Activated T-helper 1 cell treated with anti-CD3 and anti-CD28 coated beads, Interleukin-12 subunit alpha, Interleukin-12 subunit beta, Interleukin-2, Interleukin-4 antibody, amounts not matched to agents 30 ng/mL and 10 ng/mL and 1 ng/mL, durations not matched to agents 14 hours and 24 hours and 36 hours (primary cell): ENCODE measurements at regions not wholly inside any gene's neighbourhood (a gene's known extent, or its start where the extent isn't known, plus 50 kb on each side); places are given as distances from the start of the nearest gene placed in this dataset.
A peak's percentile ranks its signal among the peaks of the same experiment; 100 is the strongest.
"Not testable (repeated sequence)": the region's sequence is repeated elsewhere in the genome, so short reads cannot be mapped to it uniquely, and the experiment has no call there.

Experiments
- DNase-seq: peaks from one replicate; pipeline ENCODE4 v3.0.0; 2021; ENCODE audit warnings: low spot score
- H3K27ac Mint-ChIP-seq: one replicate; pipeline ENCODE4 v1.8.0; 2021; ENCODE audit warnings: mild to moderate bottlenecking, mixed read lengths
- H3K27me3 Mint-ChIP-seq: one replicate; pipeline ENCODE4 v1.8.0; 2022; ENCODE audit warnings: mild to moderate bottlenecking, moderate library complexity, mixed read lengths; ENCODE audit not compliant: insufficient read depth
- H3K36me3 Mint-ChIP-seq: one replicate; pipeline ENCODE4 v1.8.0; 2021; ENCODE audit warnings: low read depth, mixed read lengths
- H3K4me1 Mint-ChIP-seq: one replicate; pipeline ENCODE4 v1.8.0; 2021; ENCODE audit warnings: low read depth, mixed read lengths
- H3K4me3 Mint-ChIP-seq: one replicate; pipeline ENCODE4 v1.8.0; 2021; ENCODE audit warnings: mild to moderate bottlenecking, moderate library complexity, mixed read lengths
- H3K9me3 Mint-ChIP-seq: one replicate; pipeline ENCODE4 v1.8.0; 2021; ENCODE audit warnings: mixed read lengths
- intact Hi-C: fragments of 100-400 bp; cut with micrococcal nuclease; formaldehyde crosslinking; loops from one replicate; pipeline ENCODE4 v1.15.1; 2024

DNA sequence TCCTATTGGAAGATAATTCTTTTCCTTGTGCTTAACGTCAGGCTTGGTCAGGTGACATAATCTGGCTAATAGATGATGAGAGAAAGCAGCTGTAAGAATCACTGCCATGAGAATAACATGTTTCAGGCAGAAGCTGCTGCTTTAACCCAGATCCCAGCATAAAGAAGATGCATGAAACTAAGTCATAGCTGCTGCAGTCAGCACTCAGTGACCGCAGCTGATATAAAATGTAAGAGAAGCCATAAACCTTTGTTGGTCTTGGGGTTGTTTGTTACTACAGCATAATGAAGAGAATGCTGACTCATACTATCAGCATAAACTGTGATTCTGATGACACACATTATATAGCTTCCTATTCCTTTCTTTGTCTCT lies 274.3 kb upstream of the TRIB2 start:
- intact Hi-C loops, result no loop called here
- DNase-seq, result no peak
- no peaks in the 10 kb centered on the region for H3K27me3 Mint-ChIP-seq
- no peak overlapping the region for H3K4me3 Mint-ChIP-seq
- H3K4me1 Mint-ChIP-seq, result peaks cover 18% of the 10 kb centered on the region
- H3K36me3 Mint-ChIP-seq, result peaks cover 6% of the 10 kb centered on the region
- no peak overlapping the region for H3K27ac Mint-ChIP-seq
- peaks cover 6% of the 10 kb centered on the region for H3K9me3 Mint-ChIP-seq

DNA sequence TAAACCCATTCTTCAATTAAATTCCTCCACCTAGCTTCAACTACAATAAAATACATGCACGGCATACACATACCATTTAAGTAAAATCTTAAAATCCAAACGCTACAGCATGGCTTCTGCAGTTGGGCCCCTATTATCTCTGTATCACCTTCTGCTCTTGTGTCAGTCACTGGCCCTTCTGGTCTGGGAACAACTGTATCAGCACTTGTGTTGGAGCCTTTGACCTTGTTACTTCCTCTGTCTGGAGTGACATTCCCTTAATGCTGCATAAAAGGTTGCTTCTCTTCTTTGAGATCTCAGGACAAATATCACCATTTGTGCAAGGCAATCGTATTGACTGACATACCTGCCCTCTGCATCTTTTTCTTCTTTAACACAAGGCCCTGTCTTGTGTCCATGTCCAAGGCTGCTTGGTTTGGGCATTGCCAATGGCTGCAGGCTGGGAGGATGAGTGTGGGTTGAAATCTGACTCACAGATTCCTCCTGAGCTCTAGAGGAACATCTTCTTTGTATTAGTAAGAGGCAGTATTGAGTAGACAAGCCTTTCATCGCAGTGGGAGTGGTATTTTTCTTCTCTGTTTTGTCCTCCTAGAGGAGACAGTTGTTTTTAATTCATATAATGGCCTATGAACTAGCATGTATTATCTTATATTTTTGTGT lies 267.8 kb upstream of the TRIB2 start:
- Mint-ChIP-seq H3K9me3 (no peaks in the 10 kb centered on the region), H3K4me3 (no peak overlapping the region), H3K36me3 (peaks cover 1% of the 10 kb centered on the region), H3K27me3 (no peaks in the 10 kb centered on the region), H3K27ac (no peak overlapping the region), H3K4me1 (peaks cover 37% of the 10 kb centered on the region)
- no peak for DNase-seq
- intact Hi-C loops, result no loop called here

DNA sequence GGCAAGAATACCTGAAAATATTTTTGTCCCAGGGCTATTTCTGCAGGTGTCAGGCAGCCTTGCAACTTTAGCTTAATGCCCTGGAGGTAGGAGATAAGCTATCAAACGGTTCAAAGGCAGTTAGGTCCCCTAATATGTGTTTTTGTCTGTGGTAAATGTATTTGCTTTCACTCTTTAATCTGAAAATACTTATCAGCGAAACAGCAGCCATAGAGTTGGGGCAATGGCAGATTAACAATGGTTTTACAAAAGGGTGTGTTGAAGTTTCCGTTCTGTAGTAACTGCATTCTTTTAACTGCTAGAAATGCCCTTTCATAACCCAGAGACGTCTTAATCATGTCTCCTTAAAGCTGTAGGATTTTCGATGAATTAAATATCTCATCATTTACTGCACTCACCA lies 265.0 kb upstream of the TRIB2 start:
- Mint-ChIP-seq H3K4me3 (peak overlapping the region; percentile 47), H3K36me3 (peaks cover under 1% of the 10 kb centered on the region), H3K27me3 (no peaks in the 10 kb centered on the region), H3K27ac (no peak overlapping the region), H3K9me3 (no peaks in the 10 kb centered on the region), H3K4me1 (peaks cover 43% of the 10 kb centered on the region)
- intact Hi-C loops, result loop anchor here (1.0 to 10.0 kb wide), 2 partner anchors 105 to 553 kb away; no protein-coding TSS in a partner anchor
- no peak for DNase-seq

DNA sequence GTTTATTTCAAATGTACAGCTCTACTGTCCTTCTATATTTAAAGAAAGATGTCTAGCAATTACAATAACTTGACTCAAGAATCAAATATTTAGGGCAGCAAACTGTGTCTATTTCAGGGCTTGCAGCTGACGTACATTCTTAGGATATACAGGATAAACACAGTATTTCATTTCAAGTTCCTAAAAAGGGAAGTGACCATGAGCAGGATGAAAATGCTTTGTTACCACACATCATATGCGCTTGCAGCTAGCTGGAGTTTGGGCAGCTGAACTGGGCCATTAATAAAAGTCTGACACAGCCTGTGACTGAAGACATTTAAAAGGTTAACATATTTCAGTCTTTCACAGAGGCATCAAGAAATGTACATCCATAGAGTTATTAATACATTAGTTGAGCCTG lies 264.6 kb upstream of the TRIB2 start:
- intact Hi-C loops, result loop anchor here (1.0 to 10.0 kb wide), 2 partner anchors 104 to 553 kb away; no protein-coding TSS in a partner anchor

DNA sequence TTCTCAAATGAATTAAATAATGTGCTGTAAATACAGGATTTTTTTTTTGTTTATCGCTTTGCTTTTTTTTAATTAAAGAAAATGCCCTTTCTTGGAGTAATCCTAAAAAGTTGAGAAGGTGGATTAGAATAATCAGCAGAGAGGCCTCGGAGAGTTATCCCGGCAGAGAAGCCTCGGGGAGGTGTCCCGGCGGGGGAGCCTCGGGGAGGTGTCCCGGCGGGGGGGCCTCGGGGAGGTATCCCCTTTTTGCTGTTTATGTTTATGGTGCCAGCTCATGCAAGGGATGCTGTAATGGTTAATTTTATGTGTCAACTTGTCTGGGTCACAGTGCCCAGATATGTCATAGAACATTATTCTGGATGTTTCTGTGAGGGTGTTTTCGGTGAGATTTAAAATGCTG lies 263.0 kb upstream of the TRIB2 start:
- intact Hi-C loops, result loop anchor here (10.0 kb wide), 1 partner anchor 551 kb away; no protein-coding TSS in a partner anchor
- Mint-ChIP-seq H3K4me3 (no peak overlapping the region), H3K27ac (no peak overlapping the region), H3K36me3 (no peaks in the 10 kb centered on the region), H3K4me1 (peaks cover 53% of the 10 kb centered on the region), H3K27me3 (no peaks in the 10 kb centered on the region), H3K9me3 (no peaks in the 10 kb centered on the region)
- DNase-seq, result no peak

More for the DNA sequence above, 264.6 kb upstream of the TRIB2 start:
- Mint-ChIP-seq H3K27me3 (no peaks in the 10 kb centered on the region), H3K27ac (no peak overlapping the region), H3K36me3 (no peaks in the 10 kb centered on the region), H3K4me3 (peak overlapping the region; percentile 47), H3K4me1 (peaks cover 47% of the 10 kb centered on the region), H3K9me3 (no peaks in the 10 kb centered on the region)
- DNase-seq, result no peak

DNA sequence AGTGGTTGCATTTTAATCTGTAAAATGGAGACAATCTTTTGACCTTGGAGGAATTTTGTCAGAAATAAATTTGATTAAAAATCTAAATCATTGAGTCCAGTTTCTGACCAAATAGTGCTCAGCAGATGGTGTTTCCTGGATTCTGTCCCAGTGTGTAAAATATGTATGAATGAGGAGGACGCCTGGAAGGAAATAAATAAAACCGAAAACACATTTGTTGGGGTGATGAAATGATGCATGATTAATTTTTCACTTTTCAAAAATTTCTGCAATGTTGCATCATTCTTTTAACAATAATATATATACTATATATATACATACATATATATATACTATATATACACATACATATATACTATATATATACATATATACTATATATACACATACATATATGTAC lies 261.1 kb upstream of the TRIB2 start:
- DNase-seq, result no peak
- no peaks in the 10 kb centered on the region for H3K27me3 Mint-ChIP-seq
- peaks cover 36% of the 10 kb centered on the region for H3K4me1 Mint-ChIP-seq
- no peak overlapping the region for H3K4me3 Mint-ChIP-seq
- no peaks in the 10 kb centered on the region for H3K9me3 Mint-ChIP-seq
- H3K27ac Mint-ChIP-seq, result no peak overlapping the region
- intact Hi-C loops, result loop anchor here (1.0 to 10.0 kb wide), 5 partner anchors 46 to 549 kb away; partner anchors contain the start of gene TRIB2
- H3K36me3 Mint-ChIP-seq, result peaks cover 3% of the 10 kb centered on the region

DNA sequence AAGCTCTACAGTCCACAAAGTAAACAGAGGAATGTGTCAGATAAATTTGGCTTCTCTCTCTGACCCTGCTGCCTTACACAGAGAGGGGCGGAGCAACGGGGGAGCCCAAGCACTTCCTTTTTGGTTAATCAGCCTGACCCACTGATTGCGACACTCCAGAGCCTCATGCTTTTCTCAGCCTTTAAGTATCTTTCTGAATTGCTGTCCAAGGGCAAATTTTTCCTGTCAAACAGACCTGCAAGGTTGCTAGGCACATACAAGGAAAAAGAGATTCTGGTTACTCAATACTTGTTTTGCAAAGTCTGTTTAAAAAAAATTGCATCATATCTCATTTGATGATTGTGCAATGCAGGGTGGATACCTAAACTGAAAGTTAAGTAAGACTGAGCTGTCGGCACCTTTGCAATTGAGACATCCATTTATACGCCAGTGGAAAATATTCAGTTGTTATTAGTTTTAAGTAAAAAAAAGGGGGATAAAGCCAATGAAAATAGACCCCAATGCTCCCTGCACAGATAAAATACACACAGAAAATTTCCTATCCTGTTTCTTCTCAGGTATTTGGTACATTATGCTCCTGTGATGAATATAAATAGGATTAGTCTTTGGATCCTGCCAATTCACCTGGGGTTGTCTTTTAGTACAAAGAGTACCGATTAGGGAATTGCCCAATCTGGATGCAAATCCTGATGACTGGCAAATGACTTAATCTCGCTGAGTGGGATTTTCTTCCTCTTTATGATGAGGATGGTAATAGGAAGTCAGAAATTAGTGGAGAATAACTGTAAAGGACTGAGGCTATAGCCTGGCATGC lies 260.2 kb upstream of the TRIB2 start:
- peak; percentile 40 for DNase-seq
- peaks cover 33% of the 10 kb centered on the region for H3K4me1 Mint-ChIP-seq
- intact Hi-C loops, result loop anchor here (1.0 to 10.0 kb wide), 5 partner anchors 45 to 548 kb away; partner anchors contain the start of gene TRIB2
- H3K9me3 Mint-ChIP-seq, result peaks cover 7% of the 10 kb centered on the region
- peaks cover 4% of the 10 kb centered on the region for H3K36me3 Mint-ChIP-seq
- no peaks in the 10 kb centered on the region for H3K27me3 Mint-ChIP-seq
- peak overlapping the region; percentile 66 for H3K4me3 Mint-ChIP-seq
- peak overlapping the region; percentile 83 for H3K27ac Mint-ChIP-seq

DNA sequence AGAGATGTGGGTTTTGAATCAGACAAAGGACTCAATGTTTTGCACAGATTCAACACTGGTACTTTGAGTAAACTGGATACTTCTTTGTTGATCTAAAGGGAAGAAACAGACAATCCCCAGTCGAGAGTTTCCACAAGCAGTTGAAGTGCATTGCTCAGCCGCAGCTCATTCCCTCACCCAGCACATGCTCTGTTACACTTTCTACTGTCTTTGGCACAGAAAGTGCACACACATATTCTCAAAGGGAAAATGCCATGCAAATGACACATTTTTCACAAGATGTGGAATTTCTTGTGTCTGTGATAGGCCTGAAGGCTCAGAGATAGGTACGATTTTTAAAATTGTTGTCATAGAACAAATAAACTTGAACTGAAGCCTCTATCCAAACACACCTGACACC lies 258.9 kb upstream of the TRIB2 start:
- Mint-ChIP-seq H3K4me3 (no peak overlapping the region), H3K27ac (no peak overlapping the region), H3K36me3 (peaks cover 5% of the 10 kb centered on the region), H3K4me1 (peaks cover 20% of the 10 kb centered on the region), H3K27me3 (no peaks in the 10 kb centered on the region), H3K9me3 (peaks cover 11% of the 10 kb centered on the region)
- intact Hi-C loops, result loop anchor here (2.0 to 10.0 kb wide), 3 partner anchors 97 to 547 kb away; partner anchors contain the start of gene TRIB2
- no peak for DNase-seq

DNA sequence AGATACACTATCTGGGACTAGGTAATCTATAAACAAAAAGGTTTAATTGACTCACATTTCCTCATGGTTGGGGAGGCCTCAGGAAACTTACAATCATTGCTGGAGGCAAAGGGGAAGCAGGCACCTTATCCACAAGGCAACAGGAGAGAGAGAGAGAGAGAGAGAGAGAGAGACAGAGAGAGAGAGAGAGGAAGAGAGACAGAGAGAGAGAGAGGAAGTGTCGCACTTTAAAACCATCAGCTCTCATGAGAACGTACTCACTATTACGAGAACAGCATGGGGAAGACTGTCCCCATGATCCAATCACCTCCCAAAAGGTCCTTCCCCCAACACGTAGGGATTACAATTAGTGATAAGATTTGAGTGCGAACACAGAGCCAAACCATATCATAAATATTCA lies 253.5 kb upstream of the TRIB2 start:
- Mint-ChIP-seq H3K4me1 (no peaks in the 10 kb centered on the region), H3K27me3 (peaks cover 3% of the 10 kb centered on the region), H3K9me3 (peaks cover 11% of the 10 kb centered on the region), H3K36me3 (peaks cover 7% of the 10 kb centered on the region), H3K4me3 (no peak overlapping the region), H3K27ac (no peak overlapping the region)
- intact Hi-C loops, result no loop called here
- DNase-seq, result no peak

DNA sequence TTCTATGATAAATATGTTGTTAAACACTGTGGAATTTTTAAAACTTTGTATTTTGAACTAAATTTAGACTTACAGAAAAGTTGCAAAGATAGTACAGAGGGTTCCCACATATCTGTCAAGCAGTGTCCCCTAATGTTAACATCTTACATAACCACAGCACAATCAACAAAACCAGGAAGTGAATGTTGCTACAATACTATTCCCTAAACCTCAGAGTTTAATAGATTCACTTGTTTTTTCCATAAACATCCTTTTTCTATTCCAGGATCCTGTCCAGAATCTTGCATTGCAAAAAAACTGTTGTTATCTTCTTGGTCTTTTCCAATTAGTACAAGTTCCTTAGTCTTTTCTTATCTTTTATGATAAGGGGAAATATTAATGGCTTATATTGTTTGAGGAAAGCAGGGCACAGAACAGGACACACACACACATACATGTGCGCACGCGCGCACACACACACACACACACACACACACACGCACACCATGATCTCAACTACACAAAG lies 251.1 kb upstream of the TRIB2 start:
- H3K4me1 Mint-ChIP-seq, result no peaks in the 10 kb centered on the region
- peaks cover 3% of the 10 kb centered on the region for H3K27me3 Mint-ChIP-seq
- no peak for DNase-seq
- H3K27ac Mint-ChIP-seq, result no peak overlapping the region
- H3K9me3 Mint-ChIP-seq, result peaks cover 11% of the 10 kb centered on the region
- H3K36me3 Mint-ChIP-seq, result peaks cover 4% of the 10 kb centered on the region
- H3K4me3 Mint-ChIP-seq, result no peak overlapping the region
- intact Hi-C loops, result no loop called here

DNA sequence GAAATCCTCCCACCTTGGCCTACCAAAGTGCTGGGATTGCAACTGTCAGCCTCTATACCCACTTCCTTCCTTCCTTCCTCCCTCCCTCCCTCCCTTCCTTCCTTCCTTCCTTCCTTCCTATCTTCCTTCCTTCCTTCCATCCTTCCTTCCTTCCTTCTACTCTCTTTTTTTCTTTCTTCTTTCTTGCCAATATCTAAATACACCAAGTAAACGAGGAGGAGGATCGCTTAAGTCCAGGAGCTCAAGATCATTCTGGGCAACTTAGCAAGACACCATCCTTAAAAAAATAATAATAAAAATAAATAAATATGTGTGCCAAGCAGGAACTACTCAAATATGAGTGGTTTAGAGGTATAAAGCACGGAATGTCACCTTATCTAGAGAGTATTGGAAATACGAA lies 249.4 kb upstream of the TRIB2 start:
- intact Hi-C loops, result no loop called here
- H3K27ac Mint-ChIP-seq, result no peak overlapping the region
- peaks cover 3% of the 10 kb centered on the region for H3K36me3 Mint-ChIP-seq
- H3K27me3 Mint-ChIP-seq, result peaks cover 3% of the 10 kb centered on the region
- H3K9me3 Mint-ChIP-seq, result peaks cover 5% of the 10 kb centered on the region
- no peak for DNase-seq
- H3K4me3 Mint-ChIP-seq, result no peak overlapping the region
- no peaks in the 10 kb centered on the region for H3K4me1 Mint-ChIP-seq

DNA sequence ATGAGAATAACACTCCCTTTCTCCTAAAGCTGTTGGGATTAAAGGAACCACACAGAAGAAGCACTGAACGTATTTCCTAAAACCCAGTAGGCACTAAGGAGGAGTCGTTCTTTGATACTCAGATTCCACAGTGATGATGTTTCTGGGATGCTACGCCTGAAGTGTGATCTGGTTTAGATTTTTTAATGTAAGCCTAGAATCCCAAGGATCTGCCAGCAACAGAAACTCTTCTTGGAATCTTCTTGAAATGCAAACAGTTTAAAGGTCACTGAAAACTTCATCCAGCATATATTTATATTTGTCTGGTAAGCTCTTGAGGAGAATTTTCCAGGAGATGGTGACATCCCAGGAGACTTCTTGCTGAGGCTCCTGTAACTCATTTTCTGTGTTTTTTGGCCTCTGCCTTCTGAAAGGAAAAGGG lies 247.6 kb upstream of the TRIB2 start:
- H3K4me3 Mint-ChIP-seq, result no peak overlapping the region

DNA sequence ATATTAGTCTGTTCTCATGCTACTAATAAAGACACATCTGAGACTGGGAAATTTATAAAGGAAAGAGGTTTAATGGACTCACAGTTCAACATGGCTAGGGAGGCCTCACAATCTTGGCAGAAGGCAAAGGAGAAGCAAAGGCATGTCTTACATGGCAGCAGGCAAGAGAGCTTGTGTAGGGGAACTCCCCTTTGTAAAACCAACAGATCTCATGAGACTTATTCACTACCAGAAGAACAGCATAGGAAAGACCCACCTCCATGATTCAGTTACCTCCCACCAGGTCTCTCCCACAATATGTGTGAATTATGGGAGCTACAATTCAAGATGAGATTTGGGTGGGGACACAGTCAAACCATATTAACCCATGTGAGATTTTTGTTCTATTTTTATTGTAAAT lies 244.5 kb upstream of the TRIB2 start:
- peaks cover 30% of the 10 kb centered on the region for H3K9me3 Mint-ChIP-seq
- intact Hi-C loops, H3K27me3 Mint-ChIP-seq, DNase-seq, H3K36me3 Mint-ChIP-seq, H3K27ac Mint-ChIP-seq, H3K4me3 Mint-ChIP-seq, H3K4me1 Mint-ChIP-seq: not testable (repeated sequence)

More for the DNA sequence above, 247.6 kb upstream of the TRIB2 start:
- DNase-seq, result no peak
- H3K27ac Mint-ChIP-seq, result no peak overlapping the region
- H3K9me3 Mint-ChIP-seq, result peaks cover 19% of the 10 kb centered on the region
- H3K36me3 Mint-ChIP-seq, result peaks cover 8% of the 10 kb centered on the region
- intact Hi-C loops, result no loop called here
- peaks cover 1% of the 10 kb centered on the region for H3K27me3 Mint-ChIP-seq
- H3K4me1 Mint-ChIP-seq, result no peaks in the 10 kb centered on the region
